ENCODE measurements at regions not wholly inside any gene's neighbourhood (a gene's known extent, or its start where the extent isn't known, plus 50 kb on each side); places are given as distances from the start of the nearest gene placed in this dataset.

DNA sequence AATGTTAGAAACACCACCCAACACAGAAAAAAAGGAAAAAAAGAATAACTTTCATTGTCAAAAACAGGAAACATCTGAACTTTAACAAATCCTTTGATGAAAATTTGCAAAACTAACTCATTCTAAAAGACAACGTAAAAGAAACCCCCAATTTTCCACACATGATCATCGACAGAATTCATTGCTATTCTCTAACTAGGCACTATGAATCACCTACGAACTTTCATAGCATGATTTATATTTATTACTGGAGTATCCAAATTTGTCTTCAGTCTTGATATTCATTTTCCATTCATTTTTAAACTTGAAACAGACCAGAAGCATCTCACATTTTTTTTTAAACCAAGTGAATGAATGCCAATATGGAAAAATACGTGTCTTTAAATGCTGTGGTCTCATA is 514.6 kb downstream of the TLE4 start:
- no peak for TF ChIP-seq POLR2A (IDR thresholded peaks at IDR 0.05; ENCODE audit: low read depth, low read length)
- no peak for TF ChIP-seq NBN (IDR thresholded peaks at IDR 0.05)

All from GM12878 (cell line).